NT2/D1 (cell line): ENCODE measurements at regions not wholly inside any gene's neighbourhood (a gene's known extent, or its start where the extent isn't known, plus 50 kb on each side); places are given as distances from the start of the nearest gene placed in this dataset.

Source experiments
- DNase-seq: peaks from one replicate; pipeline ENCODE4 v3.0.0-alpha.2; 2011; ENCODE audit warnings: low read depth, low spot score
- H3K27me3 ChIP-seq: 2 replicates; pipeline ENCODE4 v1.6.0; 2011; ENCODE audit warnings: mild to moderate bottlenecking; ENCODE audit not compliant: insufficient read length, insufficient read depth
- H3K36me3 ChIP-seq: 2 replicates; pipeline ENCODE4 v1.6.1; 2011; ENCODE audit warnings: mild to moderate bottlenecking, low read length, mixed read lengths; ENCODE audit not compliant: insufficient read depth, insufficient read length
- H3K4me1 ChIP-seq: 2 replicates; pipeline ENCODE4 v1.5.1; 2011; ENCODE audit not compliant: insufficient read depth, insufficient read length
- H3K4me3 ChIP-seq: 2 replicates; pipeline ENCODE4 v1.5.1; 2011; ENCODE audit warnings: low read depth; ENCODE audit not compliant: insufficient read length
- H3K9ac ChIP-seq: 2 replicates; pipeline ENCODE4 v1.6.0; 2011; ENCODE audit warnings: low read depth; ENCODE audit not compliant: insufficient read length
- H3K9me3 ChIP-seq: 2 replicates; pipeline ENCODE4 v1.5.1; 2011; ENCODE audit warnings: mild to moderate bottlenecking, low read length; ENCODE audit not compliant: insufficient read depth
- SUZ12 ChIP-seq: IDR thresholded peaks from 2 replicates; pipeline ENCODE4 v1.6.1; 2011; ENCODE audit not compliant: insufficient read length, insufficient read depth; ENCODE audit errors: extremely low read depth
- YY1 ChIP-seq: IDR thresholded peaks from 2 replicates; pipeline ENCODE4 v1.6.1; 2011; ENCODE audit not compliant: insufficient read length, insufficient read depth
- ZNF274 ChIP-seq: IDR thresholded peaks from 2 replicates; pipeline ENCODE4 v1.6.1; 2011; ENCODE audit warnings: mild to moderate bottlenecking, low read depth, low read length

- Histone ChIP-seq H3K36me3 (no peaks in the 10 kb centered on the region), H3K4me3 (no peak overlapping the region), H3K9ac (no peak overlapping the region), H3K9me3 (peaks cover 3% of the 10 kb centered on the region; the same call in 1 of the 2 replicates), H3K27me3 (no peaks in the 10 kb centered on the region), H3K4me1 (no peaks in the 10 kb centered on the region)
- TF ChIP-seq ZNF274 (no peak), YY1 (no peak), SUZ12 (no peak)
- no peak for DNase-seq
Measured at GRCh38 chr10:113414543-113414942, 138.3 kb upstream of the HABP2 start.

- no peak overlapping the region for H3K9ac ChIP-seq
- H3K9me3 ChIP-seq = peaks cover 10% of the 10 kb centered on the region
- no peak for DNase-seq
- TF ChIP-seq ZNF274 (no peak), SUZ12 (no peak), YY1 (no peak)
- H3K27me3 ChIP-seq = no peaks in the 10 kb centered on the region
- no peaks in the 10 kb centered on the region for H3K36me3 ChIP-seq
- no peak overlapping the region for H3K4me3 ChIP-seq
- no peaks in the 10 kb centered on the region for H3K4me1 ChIP-seq
Measured at GRCh38 chr10:113415246-113415645, 137.6 kb upstream of the HABP2 start.

- H3K27me3 ChIP-seq = no peaks in the 10 kb centered on the region
- DNase-seq = no peak
Measured at GRCh38 chr10:113420057-113420732, 132.7 kb upstream of the HABP2 start.

GRCh38 chr10:113420733-113421675, 131.8 kb upstream of the HABP2 start:
- no peak for TF ChIP-seq SUZ12
- TF ChIP-seq ZNF274 = no peak
- TF ChIP-seq YY1 = no peak
- DNase-seq = no peak
- Histone ChIP-seq H3K9me3 (peaks cover 15% of the 10 kb centered on the region), H3K9ac (no peak overlapping the region), H3K4me1 (no peaks in the 10 kb centered on the region), H3K4me3 (no peak overlapping the region), H3K36me3 (no peaks in the 10 kb centered on the region), H3K27me3 (no peaks in the 10 kb centered on the region)

More at GRCh38 chr10:113420057-113420732, 132.7 kb upstream of the HABP2 start:
- TF ChIP-seq SUZ12 = no peak
- no peak for TF ChIP-seq YY1
- TF ChIP-seq ZNF274 = no peak
- Histone ChIP-seq H3K9ac (no peak overlapping the region), H3K4me3 (no peak overlapping the region), H3K9me3 (peaks cover 15% of the 10 kb centered on the region), H3K4me1 (no peaks in the 10 kb centered on the region), H3K36me3 (no peaks in the 10 kb centered on the region)

GRCh38 chr10:113422371-113422770, 130.5 kb upstream of the HABP2 start:
- Histone ChIP-seq H3K27me3 (no peaks in the 10 kb centered on the region), H3K9ac (no peak overlapping the region), H3K4me1 (no peaks in the 10 kb centered on the region), H3K4me3 (no peak overlapping the region), H3K9me3 (peaks cover 15% of the 10 kb centered on the region), H3K36me3 (no peaks in the 10 kb centered on the region)
- no peak for DNase-seq
- no peak for TF ChIP-seq ZNF274
- TF ChIP-seq SUZ12 = no peak
- TF ChIP-seq YY1 = no peak

GRCh38 chr10:113423981-113424721, 128.7 kb upstream of the HABP2 start:
- no peaks in the 10 kb centered on the region for H3K27me3 ChIP-seq
- TF ChIP-seq YY1 (no peak), ZNF274 (no peak), SUZ12 (no peak)
- no peaks in the 10 kb centered on the region for H3K36me3 ChIP-seq
- DNase-seq = no peak
- no peak overlapping the region for H3K9ac ChIP-seq
- no peak overlapping the region for H3K4me3 ChIP-seq
- no peaks in the 10 kb centered on the region for H3K4me1 ChIP-seq
- peaks cover 15% of the 10 kb centered on the region for H3K9me3 ChIP-seq

- H3K9me3 ChIP-seq = peaks cover 7% of the 10 kb centered on the region
Measured at GRCh38 chr10:113425008-113425407, 127.8 kb upstream of the HABP2 start.

More at GRCh38 chr10:113425008-113425407, 127.8 kb upstream of the HABP2 start:
- no peaks in the 10 kb centered on the region for H3K36me3 ChIP-seq
- no peaks in the 10 kb centered on the region for H3K27me3 ChIP-seq
- no peaks in the 10 kb centered on the region for H3K4me1 ChIP-seq
- no peak for DNase-seq
- no peak overlapping the region for H3K9ac ChIP-seq
- H3K4me3 ChIP-seq = no peak overlapping the region
- TF ChIP-seq SUZ12 (no peak), ZNF274 (no peak), YY1 (no peak)
